HCT116 (cell line): ENCODE measurements at regions not wholly inside any gene's neighbourhood (a gene's known extent, or its start where the extent isn't known, plus 50 kb on each side); places are given as distances from the start of the nearest gene placed in this dataset.

Experiments
- CBX3 ChIP-seq: IDR thresholded peaks from 2 replicates; pipeline ENCODE4 v1.6.1; 2012; ENCODE audit warnings: low read depth
- CTCF ChIP-seq, 3 experiments: fragments of 200-600 bp in 1 of 3; sonication (generic) in 1 of 3; IDR thresholded peaks in 2 of 3; conservative IDR thresholded peaks in 1 of 3; 2 replicates each; pipeline ENCODE4 v1.5.1; 2012 to 2017; ENCODE audit warnings: low read depth in 2 of 3, low read length in 2 of 3, antibody characterized with exemption in 1 of 3, borderline replicate concordance in 1 of 3, control low read depth in 1 of 3, mild to moderate bottlenecking in 1 of 3, mixed read lengths in 1 of 3, mixed run types in 1 of 3, moderate library complexity in 1 of 3; ENCODE audit not compliant: insufficient read depth in 1 of 3
- ELF1 ChIP-seq: IDR thresholded peaks from 2 replicates; pipeline ENCODE4 v1.6.1; 2012; ENCODE audit warnings: low read depth, borderline replicate concordance
- EZH2 ChIP-seq: fragments of 200-600 bp; sonication (generic); IDR thresholded peaks from 2 replicates; pipeline ENCODE4 v1.6.1; 2017; ENCODE audit warnings: antibody characterized with exemption, mixed run types
- EZH2phosphoT487 ChIP-seq: fragments of 200-600 bp; IDR thresholded peaks from 2 replicates; pipeline ENCODE4 v1.6.1; 2018; ENCODE audit warnings: antibody characterized with exemption, borderline replicate concordance
- JUND ChIP-seq: IDR thresholded peaks from 2 replicates; pipeline ENCODE4 v1.6.1; 2012
- POLR2A ChIP-seq: IDR thresholded peaks from 2 replicates; pipeline ENCODE4 v1.7.0; 2011; ENCODE audit warnings: borderline replicate concordance; ENCODE audit not compliant: insufficient read depth, insufficient read length; ENCODE audit errors: extremely low read depth
- POLR2AphosphoS5 ChIP-seq: IDR thresholded peaks from 2 replicates; pipeline ENCODE4 v1.6.1; 2011; ENCODE audit warnings: mild to moderate bottlenecking, low read depth, low read length, moderate library complexity
- RAD21 ChIP-seq: IDR thresholded peaks from 2 replicates; pipeline ENCODE4 v1.6.1; 2012; ENCODE audit warnings: low read depth, mild to moderate bottlenecking
- SIN3A ChIP-seq: IDR thresholded peaks from 2 replicates; pipeline ENCODE4 v1.6.1; 2012; ENCODE audit warnings: low read depth
- SRF ChIP-seq: IDR thresholded peaks from 2 replicates; pipeline ENCODE4 v1.6.1; 2012; ENCODE audit warnings: low read depth

- TF ChIP-seq CTCF (IDR thresholded peaks at IDR 0.05 in 2 of 3, conservative IDR thresholded peaks at IDR 0.05 in 1 of 3; ENCODE audit: borderline replicate concordance in 1 of 3, insufficient read depth in 1 of 3, low read depth in 2 of 3, low read length in 2 of 3) = no peak
- TF ChIP-seq EZH2 = no peak
- TF ChIP-seq SIN3A = no peak
- TF ChIP-seq CBX3 = no peak
- no peak for TF ChIP-seq POLR2A
- TF ChIP-seq POLR2AphosphoS5 = no peak
- no peak for TF ChIP-seq JUND
- no peak for TF ChIP-seq EZH2phosphoT487
- TF ChIP-seq ELF1 = no peak
- no peak for TF ChIP-seq SRF
- no peak for TF ChIP-seq RAD21
Measured at GRCh38 chr6:140300331-140300730, 925.9 kb upstream of the CITED2 start.
